Astrocyte of the spinal cord (primary cell): ENCODE measurements at regions not wholly inside any gene's neighbourhood (a gene's known extent, or its start where the extent isn't known, plus 50 kb on each side); places are given as distances from the start of the nearest gene placed in this dataset.

ENCODE experiments used
- DNase-seq: peaks from one replicate; pipeline ENCODE4 v3.0.0; 2011; ENCODE audit warnings: low read depth, low spot score
- H3K4me3 ChIP-seq: 2 replicates; pipeline ENCODE4 v1.5.1; 2011; ENCODE audit warnings: low read depth, mild to moderate bottlenecking, low read length, moderate library complexity
- CTCF ChIP-seq: IDR thresholded peaks from 2 replicates; pipeline ENCODE4 v1.5.1; 2012; ENCODE audit warnings: low read depth, mild to moderate bottlenecking, low read length, inconsistent platforms
- in situ Hi-C: cut with HindIII; loops from 2 replicates; pipeline ENCODE4 v1.10.0; 2017; ENCODE audit warnings: low sequenced_read_pairs

GRCh38 chr3:124268355-124268754, 276.4 kb upstream of the ROPN1 start:
- in situ Hi-C loops: no loop called here

GRCh38 chr3:124269619-124270018, 277.7 kb upstream of the ROPN1 start:
- in situ Hi-C loops: no loop called here
- no peak for TF ChIP-seq CTCF
- H3K4me3 ChIP-seq: no peak overlapping the region
- no peak for DNase-seq

More at GRCh38 chr3:124268355-124268754, 276.4 kb upstream of the ROPN1 start:
- TF ChIP-seq CTCF: no peak
- DNase-seq: no peak
- H3K4me3 ChIP-seq: no peak overlapping the region

- TF ChIP-seq CTCF: no peak
- no peak overlapping the region for H3K4me3 ChIP-seq
- in situ Hi-C loops: no loop called here
- peak; percentile 18 for DNase-seq
Observed at GRCh38 chr3:124272605-124273151, 280.8 kb upstream of the ROPN1 start.

- in situ Hi-C loops: no loop called here
- TF ChIP-seq CTCF: no peak
- no peak overlapping the region for H3K4me3 ChIP-seq
- DNase-seq: no peak
Observed at GRCh38 chr3:124273651-124274050, 281.7 kb upstream of the ROPN1 start.

- no peak for TF ChIP-seq CTCF
- no peak overlapping the region for H3K4me3 ChIP-seq
- no peak for DNase-seq
- in situ Hi-C loops: no loop called here
Observed at GRCh38 chr3:124274051-124274450, 282.1 kb upstream of the ROPN1 start.

- TF ChIP-seq CTCF: no peak
- no peak for DNase-seq
- in situ Hi-C loops: no loop called here
- no peak overlapping the region for H3K4me3 ChIP-seq
Observed at GRCh38 chr3:124275412-124275811, 283.5 kb upstream of the ROPN1 start.

- H3K4me3 ChIP-seq: no peak overlapping the region
- no peak for TF ChIP-seq CTCF
- in situ Hi-C loops: no loop called here
- no peak for DNase-seq
Observed at GRCh38 chr3:124276133-124276532, 284.2 kb upstream of the ROPN1 start.
